WERI-Rb-1 (cell line): ENCODE measurements at regions not wholly inside any gene's neighbourhood (a gene's known extent, or its start where the extent isn't known, plus 50 kb on each side); places are given as distances from the start of the nearest gene placed in this dataset.
"Not testable (repeated sequence)": the region's sequence is repeated elsewhere in the genome, so short reads cannot be mapped to it uniquely, and the experiment has no call there.

Source experiments
- DNase-seq: peaks from one replicate; pipeline ENCODE4 v3.0.0-alpha.2; 2020
- H3K27ac ChIP-seq: fragments of 250-450 bp; sonication (Bioruptor Pico); 2 replicates; pipeline ENCODE4 v1.5.1; 2020; ENCODE audit warnings: mild to moderate bottlenecking, moderate library complexity
- H3K27me3 ChIP-seq: fragments of 250-450 bp; sonication (Bioruptor Pico); 2 replicates; pipeline ENCODE4 v1.5.1; 2021; ENCODE audit warnings: mild to moderate bottlenecking, low read depth, moderate library complexity; ENCODE audit not compliant: insufficient read depth, severe bottlenecking
- H3K36me3 ChIP-seq: fragments of 250-450 bp; sonication (Bioruptor Pico); 2 replicates; pipeline ENCODE4 v1.5.1; 2020; ENCODE audit warnings: mild to moderate bottlenecking, moderate library complexity
- H3K4me3 ChIP-seq: 2 replicates; pipeline ENCODE4 v1.5.1; 2011; ENCODE audit warnings: low read depth, mild to moderate bottlenecking, control low read depth, low read length
- H3K9me3 ChIP-seq: fragments of 250-450 bp; sonication (Bioruptor Pico); 2 replicates; pipeline ENCODE4 v1.5.1; 2021; ENCODE audit warnings: mild to moderate bottlenecking, moderate library complexity; ENCODE audit not compliant: severe bottlenecking
- TF ChIP-seq, protein P1 (sequence below): IDR thresholded peaks from 2 replicates; pipeline ENCODE4 v1.5.1; 2011; ENCODE audit warnings: low read depth, mild to moderate bottlenecking, control low read depth, inconsistent platforms, low read length

- TF ChIP-seq, protein P1, sequence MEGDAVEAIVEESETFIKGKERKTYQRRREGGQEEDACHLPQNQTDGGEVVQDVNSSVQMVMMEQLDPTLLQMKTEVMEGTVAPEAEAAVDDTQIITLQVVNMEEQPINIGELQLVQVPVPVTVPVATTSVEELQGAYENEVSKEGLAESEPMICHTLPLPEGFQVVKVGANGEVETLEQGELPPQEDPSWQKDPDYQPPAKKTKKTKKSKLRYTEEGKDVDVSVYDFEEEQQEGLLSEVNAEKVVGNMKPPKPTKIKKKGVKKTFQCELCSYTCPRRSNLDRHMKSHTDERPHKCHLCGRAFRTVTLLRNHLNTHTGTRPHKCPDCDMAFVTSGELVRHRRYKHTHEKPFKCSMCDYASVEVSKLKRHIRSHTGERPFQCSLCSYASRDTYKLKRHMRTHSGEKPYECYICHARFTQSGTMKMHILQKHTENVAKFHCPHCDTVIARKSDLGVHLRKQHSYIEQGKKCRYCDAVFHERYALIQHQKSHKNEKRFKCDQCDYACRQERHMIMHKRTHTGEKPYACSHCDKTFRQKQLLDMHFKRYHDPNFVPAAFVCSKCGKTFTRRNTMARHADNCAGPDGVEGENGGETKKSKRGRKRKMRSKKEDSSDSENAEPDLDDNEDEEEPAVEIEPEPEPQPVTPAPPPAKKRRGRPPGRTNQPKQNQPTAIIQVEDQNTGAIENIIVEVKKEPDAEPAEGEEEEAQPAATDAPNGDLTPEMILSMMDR, result no peak
- Histone ChIP-seq H3K4me3 (no peak overlapping the region), H3K27me3 (no peaks in the 10 kb centered on the region), H3K9me3 (no peaks in the 10 kb centered on the region), H3K36me3 (no peaks in the 10 kb centered on the region), H3K27ac (no peak overlapping the region)
- no peak for DNase-seq
Observed at GRCh38 chr11:105368711-105369110, 229.1 kb upstream of the CARD18 start.

- Histone ChIP-seq H3K27ac (no peak overlapping the region), H3K27me3 (no peaks in the 10 kb centered on the region)
- TF ChIP-seq, protein P1, result no peak
Observed at GRCh38 chr11:105367129-105367528, 227.6 kb upstream of the CARD18 start.

GRCh38 chr11:105361651-105362050, 222.1 kb upstream of the CARD18 start:
- Histone ChIP-seq H3K27ac (no peak overlapping the region), H3K4me3 (no peak overlapping the region), H3K27me3 (no peaks in the 10 kb centered on the region), H3K9me3 (no peaks in the 10 kb centered on the region), H3K36me3 (no peaks in the 10 kb centered on the region)
- no peak for DNase-seq
- TF ChIP-seq, protein P1, result no peak

More at GRCh38 chr11:105367129-105367528, 227.6 kb upstream of the CARD18 start:
- no peaks in the 10 kb centered on the region for H3K36me3 ChIP-seq
- no peak overlapping the region for H3K4me3 ChIP-seq
- no peaks in the 10 kb centered on the region for H3K9me3 ChIP-seq
- DNase-seq, result no peak

GRCh38 chr11:105357764-105358163, 218.2 kb upstream of the CARD18 start:
- TF ChIP-seq, protein P1, result no peak
- Histone ChIP-seq H3K9me3 (no peaks in the 10 kb centered on the region), H3K4me3 (no peak overlapping the region)

DNA sequence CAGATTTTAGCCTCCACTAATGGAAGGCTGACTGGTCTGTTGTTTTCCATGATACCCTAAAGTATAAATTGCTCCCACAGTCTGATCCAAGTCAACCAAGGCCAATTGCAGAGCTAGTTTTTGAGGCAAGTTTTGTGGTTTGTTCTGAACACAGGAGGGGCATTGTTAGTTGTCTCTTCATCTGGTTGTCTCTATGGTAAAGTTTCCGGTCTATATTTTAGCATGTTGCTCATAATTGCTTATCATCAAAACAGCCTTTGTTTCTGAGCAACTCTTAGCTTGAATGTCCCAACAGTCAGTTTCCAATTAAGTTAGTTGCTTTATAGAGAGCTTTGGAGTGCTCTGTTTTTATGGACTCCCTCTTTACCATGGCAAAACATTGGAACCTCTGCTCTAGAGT, 217.6 kb upstream of the CARD18 start:
- H3K27me3 ChIP-seq, result no peaks in the 10 kb centered on the region
- no peaks in the 10 kb centered on the region for H3K9me3 ChIP-seq
- H3K27ac ChIP-seq, result no peak overlapping the region
- H3K4me3 ChIP-seq, result no peak overlapping the region
- TF ChIP-seq, protein P1, result no peak
- H3K36me3 ChIP-seq, result no peaks in the 10 kb centered on the region
- DNase-seq, result no peak

More at GRCh38 chr11:105357764-105358163, 218.2 kb upstream of the CARD18 start:
- Histone ChIP-seq H3K27me3 (no peaks in the 10 kb centered on the region), H3K36me3 (no peaks in the 10 kb centered on the region), H3K27ac (no peak overlapping the region)
- no peak for DNase-seq

DNA sequence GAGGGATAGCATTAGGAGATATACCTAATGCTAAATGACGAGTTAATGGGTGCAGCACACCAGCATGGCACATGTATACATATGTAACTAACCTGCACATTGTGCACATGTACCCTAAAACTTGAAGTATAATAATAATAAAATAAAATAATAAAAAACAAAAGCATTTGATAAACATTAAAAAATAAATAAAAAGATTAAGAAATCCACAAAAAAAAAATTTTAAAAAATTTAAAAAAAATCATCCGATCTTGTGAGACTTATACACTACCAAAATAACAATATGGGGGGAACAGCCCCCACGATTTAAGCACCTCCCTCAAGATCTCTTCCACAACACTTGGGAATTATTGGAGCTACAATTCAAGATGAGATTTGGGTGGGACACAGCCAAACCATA, 210.3 kb upstream of the CARD18 start:
- not testable (repeated sequence) for H3K9me3 ChIP-seq, H3K27ac ChIP-seq, H3K36me3 ChIP-seq, H3K27me3 ChIP-seq, H3K4me3 ChIP-seq, DNase-seq
